GM06990 (cell line): ENCODE measurements at regions not wholly inside any gene's neighbourhood (a gene's known extent, or its start where the extent isn't known, plus 50 kb on each side); places are given as distances from the start of the nearest gene placed in this dataset.
"Not testable (repeated sequence)": the region's sequence is repeated elsewhere in the genome, so short reads cannot be mapped to it uniquely, and the experiment has no call there.

ENCODE experiments used
- DNase-seq: peaks from one replicate; pipeline ENCODE4 v3.0.0-alpha.2; 2011; ENCODE audit not compliant: insufficient read length; ENCODE audit errors: extremely low read depth
- H3K27me3 ChIP-seq: replicated peaks from 2 replicates; pipeline ENCODE4 v1.6.0; 2011; ENCODE audit warnings: low read length; ENCODE audit not compliant: control insufficient read depth, insufficient read depth
- H3K36me3 ChIP-seq: 2 replicates; pipeline ENCODE4 v1.5.1; 2011; ENCODE audit warnings: low read length; ENCODE audit not compliant: control insufficient read depth, insufficient read depth
- H3K4me3 ChIP-seq: replicated peaks from 2 replicates; pipeline ENCODE4 v1.5.1; 2011; ENCODE audit warnings: low read depth, mild to moderate bottlenecking, control low read depth, low read length
- TF ChIP-seq, protein P1 (sequence below): IDR thresholded peaks from 2 replicates; pipeline ENCODE4 v1.5.1; 2011; ENCODE audit warnings: low read length, control low read depth, mild to moderate bottlenecking, inconsistent platforms; ENCODE audit not compliant: insufficient read depth, poor library complexity, severe bottlenecking

- TF ChIP-seq, protein P1, sequence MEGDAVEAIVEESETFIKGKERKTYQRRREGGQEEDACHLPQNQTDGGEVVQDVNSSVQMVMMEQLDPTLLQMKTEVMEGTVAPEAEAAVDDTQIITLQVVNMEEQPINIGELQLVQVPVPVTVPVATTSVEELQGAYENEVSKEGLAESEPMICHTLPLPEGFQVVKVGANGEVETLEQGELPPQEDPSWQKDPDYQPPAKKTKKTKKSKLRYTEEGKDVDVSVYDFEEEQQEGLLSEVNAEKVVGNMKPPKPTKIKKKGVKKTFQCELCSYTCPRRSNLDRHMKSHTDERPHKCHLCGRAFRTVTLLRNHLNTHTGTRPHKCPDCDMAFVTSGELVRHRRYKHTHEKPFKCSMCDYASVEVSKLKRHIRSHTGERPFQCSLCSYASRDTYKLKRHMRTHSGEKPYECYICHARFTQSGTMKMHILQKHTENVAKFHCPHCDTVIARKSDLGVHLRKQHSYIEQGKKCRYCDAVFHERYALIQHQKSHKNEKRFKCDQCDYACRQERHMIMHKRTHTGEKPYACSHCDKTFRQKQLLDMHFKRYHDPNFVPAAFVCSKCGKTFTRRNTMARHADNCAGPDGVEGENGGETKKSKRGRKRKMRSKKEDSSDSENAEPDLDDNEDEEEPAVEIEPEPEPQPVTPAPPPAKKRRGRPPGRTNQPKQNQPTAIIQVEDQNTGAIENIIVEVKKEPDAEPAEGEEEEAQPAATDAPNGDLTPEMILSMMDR = no peak
- no peak overlapping the region for H3K4me3 ChIP-seq
- no peaks in the 10 kb centered on the region for H3K27me3 ChIP-seq
- DNase-seq = no peak
- H3K36me3 ChIP-seq = no peaks in the 10 kb centered on the region
These were observed 50.7 kb upstream of the C12orf71 start for GRCh38 chr12:27133022-27133590.

GRCh38 chr12:27140478-27140969 lies 58.1 kb upstream of the C12orf71 start:
- no peak for DNase-seq
- TF ChIP-seq, protein P1 = no peak
- no peaks in the 10 kb centered on the region for H3K27me3 ChIP-seq
- no peaks in the 10 kb centered on the region for H3K36me3 ChIP-seq
- no peak overlapping the region for H3K4me3 ChIP-seq

DNA sequence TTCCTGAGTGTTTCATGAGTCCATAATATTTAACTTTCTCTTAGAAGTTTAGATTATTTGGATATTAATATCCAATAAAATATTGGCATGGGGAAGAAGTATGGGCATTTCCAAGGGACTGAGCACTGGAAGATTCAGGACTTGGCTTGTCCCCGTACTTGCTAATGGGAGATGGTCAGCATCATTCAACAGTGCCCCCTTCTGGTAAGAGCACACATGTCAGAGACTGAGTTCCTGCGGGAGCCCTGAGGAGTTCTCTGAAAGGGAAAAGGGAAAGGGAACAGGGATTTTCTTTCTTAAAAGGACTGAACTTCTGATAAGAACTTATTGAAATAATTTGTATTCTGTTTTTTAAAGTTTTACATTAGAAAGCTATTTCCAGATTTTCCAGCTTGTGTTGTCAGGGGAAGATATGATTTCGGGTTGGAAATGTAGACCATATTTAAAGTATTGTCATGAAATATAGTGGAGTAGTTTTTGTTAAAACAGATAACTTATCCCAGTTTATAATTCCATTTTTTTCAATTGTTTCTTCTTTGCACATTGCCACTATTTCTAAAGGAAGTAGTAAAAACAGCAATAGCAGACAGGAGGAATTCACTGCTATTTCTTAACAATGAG lies 59.8 kb upstream of the C12orf71 start:
- TF ChIP-seq, protein P1 = peak; percentile 83
- DNase-seq = no peak
- H3K4me3 ChIP-seq = no peak overlapping the region
- H3K36me3 ChIP-seq = no peaks in the 10 kb centered on the region
- H3K27me3 ChIP-seq = no peaks in the 10 kb centered on the region

DNA sequence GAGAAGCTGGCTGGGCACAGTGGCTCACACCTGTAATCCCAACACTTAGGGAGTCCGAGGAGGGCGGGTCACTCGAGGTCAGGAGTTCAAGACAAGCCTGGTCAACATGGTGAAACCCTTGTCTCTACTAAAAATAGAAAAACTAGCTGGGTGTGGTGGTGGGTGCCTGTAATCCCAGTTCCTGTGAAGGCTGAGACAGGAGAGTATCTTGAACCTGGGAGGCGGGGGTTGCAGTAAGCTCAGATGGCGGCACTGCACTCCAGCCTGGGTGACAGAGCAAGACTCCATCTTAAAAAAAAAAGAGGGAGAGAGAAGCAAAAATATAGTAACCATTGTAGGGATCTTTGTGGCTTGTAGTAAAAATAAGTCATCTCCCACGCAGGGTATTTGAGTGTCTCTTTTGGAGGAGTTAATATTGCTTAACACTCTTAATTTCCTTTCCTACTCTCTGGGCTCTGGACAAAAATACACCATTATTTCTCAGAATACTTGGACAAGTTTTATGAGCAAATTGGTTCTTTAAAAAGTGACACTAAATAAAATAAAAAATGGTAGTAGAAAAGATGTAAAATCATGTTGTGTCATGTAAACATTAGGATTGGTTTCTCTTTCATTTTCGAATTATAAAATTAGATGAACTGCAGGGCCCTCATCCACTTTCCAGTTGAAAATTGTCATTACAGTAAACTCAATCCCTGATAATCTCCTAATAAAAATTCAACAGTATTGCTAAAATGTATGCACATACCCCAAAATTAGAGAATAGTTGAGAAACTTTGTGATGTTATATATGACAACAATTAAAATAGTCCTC lies 61.1 kb upstream of the C12orf71 start:
- no peak for DNase-seq
- TF ChIP-seq, protein P1 = no peak
- Histone ChIP-seq H3K27me3 (no peaks in the 10 kb centered on the region), H3K36me3 (no peaks in the 10 kb centered on the region), H3K4me3 (no peak overlapping the region)

DNA sequence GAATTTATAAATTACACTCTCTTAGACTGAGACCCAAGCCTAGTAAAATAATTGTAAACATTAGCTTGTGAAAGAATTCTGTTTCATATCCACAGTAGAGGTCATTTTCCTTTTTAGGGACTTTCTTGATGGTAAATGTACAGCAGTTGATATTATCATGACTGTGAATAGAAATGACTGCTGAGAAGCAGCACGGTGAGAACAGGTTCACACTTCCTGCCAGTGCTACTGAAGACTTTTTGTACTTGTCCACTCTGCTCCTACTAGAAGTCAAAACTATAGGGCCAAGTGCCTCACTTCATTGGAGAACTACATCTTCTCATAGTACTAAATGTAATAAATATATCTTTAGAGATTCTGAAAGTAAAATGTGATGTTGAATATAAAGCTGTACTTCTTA lies 63.3 kb upstream of the C12orf71 start:
- H3K36me3 ChIP-seq, H3K4me3 ChIP-seq, DNase-seq, H3K27me3 ChIP-seq: not testable (repeated sequence)

DNA sequence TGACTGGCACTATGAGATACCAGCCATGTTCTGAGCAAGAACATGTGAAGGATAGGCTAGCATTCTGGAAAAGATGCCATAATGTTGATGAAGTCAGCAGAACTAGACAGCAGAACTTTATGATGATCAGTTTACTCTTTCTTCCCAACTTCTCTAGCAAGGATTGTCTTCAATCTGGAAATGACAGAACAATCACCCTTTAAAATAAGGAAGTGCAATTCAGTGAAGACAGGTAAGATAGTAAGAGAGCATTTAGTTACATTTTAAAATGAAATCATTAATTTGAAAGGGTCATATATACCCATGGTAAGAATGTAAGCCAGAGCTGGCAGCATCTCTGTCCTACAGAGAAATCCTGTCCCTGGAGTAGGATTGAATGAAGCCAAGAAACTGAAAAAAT lies 66.0 kb upstream of the C12orf71 start:
- no peak overlapping the region for H3K4me3 ChIP-seq
- TF ChIP-seq, protein P1 = no peak
- no peaks in the 10 kb centered on the region for H3K36me3 ChIP-seq
- no peak for DNase-seq
- H3K27me3 ChIP-seq = no peaks in the 10 kb centered on the region
